ENCODE measurements at regions not wholly inside any gene's neighbourhood (a gene's known extent, or its start where the extent isn't known, plus 50 kb on each side); places are given as distances from the start of the nearest gene placed in this dataset.

DNA sequence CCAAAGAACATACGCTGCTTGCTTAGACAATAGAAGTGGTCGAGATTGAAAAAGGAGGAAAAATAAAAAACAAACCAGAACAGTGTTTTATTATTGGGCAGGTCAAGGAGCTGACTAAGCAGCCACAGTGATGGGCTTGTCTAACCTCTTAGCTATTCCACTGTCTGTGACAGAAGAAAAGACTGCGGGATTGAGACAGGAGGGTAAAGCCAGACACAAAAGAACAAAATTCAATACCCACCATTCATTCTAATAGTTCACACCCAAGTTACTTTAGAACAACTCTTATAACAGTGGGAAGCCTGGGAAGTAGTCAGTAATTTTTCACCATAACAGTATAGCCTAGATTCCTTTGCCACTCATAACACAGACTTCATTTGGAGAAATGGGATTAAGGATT is 435.4 kb downstream of the MFSD1 start:
- TF ChIP-seq, protein P1, sequence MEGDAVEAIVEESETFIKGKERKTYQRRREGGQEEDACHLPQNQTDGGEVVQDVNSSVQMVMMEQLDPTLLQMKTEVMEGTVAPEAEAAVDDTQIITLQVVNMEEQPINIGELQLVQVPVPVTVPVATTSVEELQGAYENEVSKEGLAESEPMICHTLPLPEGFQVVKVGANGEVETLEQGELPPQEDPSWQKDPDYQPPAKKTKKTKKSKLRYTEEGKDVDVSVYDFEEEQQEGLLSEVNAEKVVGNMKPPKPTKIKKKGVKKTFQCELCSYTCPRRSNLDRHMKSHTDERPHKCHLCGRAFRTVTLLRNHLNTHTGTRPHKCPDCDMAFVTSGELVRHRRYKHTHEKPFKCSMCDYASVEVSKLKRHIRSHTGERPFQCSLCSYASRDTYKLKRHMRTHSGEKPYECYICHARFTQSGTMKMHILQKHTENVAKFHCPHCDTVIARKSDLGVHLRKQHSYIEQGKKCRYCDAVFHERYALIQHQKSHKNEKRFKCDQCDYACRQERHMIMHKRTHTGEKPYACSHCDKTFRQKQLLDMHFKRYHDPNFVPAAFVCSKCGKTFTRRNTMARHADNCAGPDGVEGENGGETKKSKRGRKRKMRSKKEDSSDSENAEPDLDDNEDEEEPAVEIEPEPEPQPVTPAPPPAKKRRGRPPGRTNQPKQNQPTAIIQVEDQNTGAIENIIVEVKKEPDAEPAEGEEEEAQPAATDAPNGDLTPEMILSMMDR (IDR thresholded peaks at IDR 0.05; ENCODE audit: poor library complexity, severe bottlenecking): no peak
- TF ChIP-seq RAD21 (conservative IDR thresholded peaks at IDR 0.05): no peak

DNA sequence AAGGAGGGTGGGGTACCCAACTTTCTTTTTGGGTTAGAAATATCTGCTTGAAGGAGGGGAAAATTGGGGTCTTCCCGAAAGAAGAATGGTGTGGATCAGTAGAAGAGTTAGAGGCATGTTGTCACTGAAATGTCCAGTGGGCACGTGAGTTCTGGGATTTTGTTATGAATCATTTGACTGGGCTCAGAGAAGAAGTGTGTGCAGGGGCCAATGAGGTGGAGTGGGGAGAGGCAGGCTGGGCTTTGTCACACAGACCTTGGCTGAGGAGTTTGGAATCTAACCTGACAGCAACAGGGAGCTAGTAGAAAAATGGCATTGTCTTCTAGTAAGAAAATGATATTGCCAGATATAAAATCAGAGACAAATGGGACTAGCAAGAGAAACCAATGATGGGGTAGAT is 436.8 kb downstream of the MFSD1 start:
- peaks cover 3% of the 10 kb centered on the region for H3F3A ChIP-seq (ENCODE audit: insufficient read depth, low read length, poor library complexity, severe bottlenecking)
- H4K20me1 ChIP-seq (ENCODE audit: insufficient read depth): no peaks in the 10 kb centered on the region
- H3K9me3 ChIP-seq (ENCODE audit: low read length): no peaks in the 10 kb centered on the region
- H3K9ac ChIP-seq (ENCODE audit: low read length): no peak overlapping the region
- TF ChIP-seq SMC3 (conservative IDR thresholded peaks at IDR 0.05; ENCODE audit: poor library complexity) (no peak), EZH2 (IDR thresholded peaks at IDR 0.05; ENCODE audit: borderline replicate concordance, insufficient read depth, low read length, poor library complexity, severe bottlenecking) (no peak), POLR2AphosphoS5 (IDR thresholded peaks at IDR 0.05) (no peak), RAD21 (conservative IDR thresholded peaks at IDR 0.05) (no peak), TAF1 (IDR thresholded peaks at IDR 0.05; ENCODE audit: low read depth) (no peak), MXI1 (conservative IDR thresholded peaks at IDR 0.05; ENCODE audit: poor library complexity, severe bottlenecking) (no peak), EP300 (conservative IDR thresholded peaks at IDR 0.05; ENCODE audit: poor library complexity, severe bottlenecking) (no peak)
- TF ChIP-seq, protein P2, sequence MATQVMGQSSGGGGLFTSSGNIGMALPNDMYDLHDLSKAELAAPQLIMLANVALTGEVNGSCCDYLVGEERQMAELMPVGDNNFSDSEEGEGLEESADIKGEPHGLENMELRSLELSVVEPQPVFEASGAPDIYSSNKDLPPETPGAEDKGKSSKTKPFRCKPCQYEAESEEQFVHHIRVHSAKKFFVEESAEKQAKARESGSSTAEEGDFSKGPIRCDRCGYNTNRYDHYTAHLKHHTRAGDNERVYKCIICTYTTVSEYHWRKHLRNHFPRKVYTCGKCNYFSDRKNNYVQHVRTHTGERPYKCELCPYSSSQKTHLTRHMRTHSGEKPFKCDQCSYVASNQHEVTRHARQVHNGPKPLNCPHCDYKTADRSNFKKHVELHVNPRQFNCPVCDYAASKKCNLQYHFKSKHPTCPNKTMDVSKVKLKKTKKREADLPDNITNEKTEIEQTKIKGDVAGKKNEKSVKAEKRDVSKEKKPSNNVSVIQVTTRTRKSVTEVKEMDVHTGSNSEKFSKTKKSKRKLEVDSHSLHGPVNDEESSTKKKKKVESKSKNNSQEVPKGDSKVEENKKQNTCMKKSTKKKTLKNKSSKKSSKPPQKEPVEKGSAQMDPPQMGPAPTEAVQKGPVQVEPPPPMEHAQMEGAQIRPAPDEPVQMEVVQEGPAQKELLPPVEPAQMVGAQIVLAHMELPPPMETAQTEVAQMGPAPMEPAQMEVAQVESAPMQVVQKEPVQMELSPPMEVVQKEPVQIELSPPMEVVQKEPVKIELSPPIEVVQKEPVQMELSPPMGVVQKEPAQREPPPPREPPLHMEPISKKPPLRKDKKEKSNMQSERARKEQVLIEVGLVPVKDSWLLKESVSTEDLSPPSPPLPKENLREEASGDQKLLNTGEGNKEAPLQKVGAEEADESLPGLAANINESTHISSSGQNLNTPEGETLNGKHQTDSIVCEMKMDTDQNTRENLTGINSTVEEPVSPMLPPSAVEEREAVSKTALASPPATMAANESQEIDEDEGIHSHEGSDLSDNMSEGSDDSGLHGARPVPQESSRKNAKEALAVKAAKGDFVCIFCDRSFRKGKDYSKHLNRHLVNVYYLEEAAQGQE (IDR thresholded peaks at IDR 0.05; ENCODE audit: borderline replicate concordance): no peak
- TF ChIP-seq, protein P1 (IDR thresholded peaks at IDR 0.05; ENCODE audit: poor library complexity, severe bottlenecking): no peak
- H3K79me2 ChIP-seq (replicated peaks; ENCODE audit: insufficient read depth, low read length): no peaks in the 10 kb centered on the region
- H3K27ac ChIP-seq (ENCODE audit: low read length): no peak overlapping the region
- H3K9me2 ChIP-seq (ENCODE audit: insufficient read depth, low read length): no peaks in the 10 kb centered on the region
- no peaks in the 10 kb centered on the region for H3K27me3 ChIP-seq (ENCODE audit: insufficient read depth, low read depth, low read length)
- no peak overlapping the region for H2AFZ ChIP-seq (ENCODE audit: low read depth, low read length)
- H3K36me3 ChIP-seq (ENCODE audit: insufficient read depth, low read length): no peaks in the 10 kb centered on the region
- no peak overlapping the region for H3K4me3 ChIP-seq (ENCODE audit: low read length)
- H3K4me2 ChIP-seq (ENCODE audit: low read length): no peak overlapping the region

More for the DNA sequence above, 435.4 kb downstream of the MFSD1 start:
- no peaks in the 10 kb centered on the region for H3K79me2 ChIP-seq (replicated peaks; ENCODE audit: insufficient read depth, low read length)
- no peak overlapping the region for H3K4me2 ChIP-seq (ENCODE audit: low read length)
- H3K27ac ChIP-seq (ENCODE audit: low read length): peak overlapping the region; percentile 43
- no peaks in the 10 kb centered on the region for H3K27me3 ChIP-seq (ENCODE audit: insufficient read depth, low read depth, low read length)
- H4K20me1 ChIP-seq (ENCODE audit: insufficient read depth): no peaks in the 10 kb centered on the region
- H3K9ac ChIP-seq (ENCODE audit: low read length): no peak overlapping the region
- no peaks in the 10 kb centered on the region for H3K9me3 ChIP-seq (ENCODE audit: low read length)
- no peaks in the 10 kb centered on the region for H3K9me2 ChIP-seq (ENCODE audit: insufficient read depth, low read length)
- no peaks in the 10 kb centered on the region for H3K36me3 ChIP-seq (ENCODE audit: insufficient read depth, low read length)
- H2AFZ ChIP-seq (ENCODE audit: low read depth, low read length): no peak overlapping the region
- peaks cover 3% of the 10 kb centered on the region for H3F3A ChIP-seq (ENCODE audit: insufficient read depth, low read length, poor library complexity, severe bottlenecking)
- no peak overlapping the region for H3K4me3 ChIP-seq (ENCODE audit: low read length)

Measured in neural cell (in vitro differentiated cells).